OCI-LY3 (cell line): ENCODE measurements at regions not wholly inside any gene's neighbourhood (a gene's known extent, or its start where the extent isn't known, plus 50 kb on each side); places are given as distances from the start of the nearest gene placed in this dataset.

Source experiments
- EZH2phosphoT487 ChIP-seq: fragments of 200-600 bp; shearing (Covaris generic); IDR thresholded peaks from 2 replicates; pipeline ENCODE4 v1.6.1; 2018; ENCODE audit warnings: antibody characterized with exemption, mixed run types, low read depth
- TF ChIP-seq, protein P1 (sequence below): fragments of 200-600, 300-600 bp; sonication (generic); IDR thresholded peaks from 2 replicates; pipeline ENCODE4 v1.5.1; 2014; ENCODE audit warnings: antibody characterized with exemption, low read length, low read depth

DNA sequence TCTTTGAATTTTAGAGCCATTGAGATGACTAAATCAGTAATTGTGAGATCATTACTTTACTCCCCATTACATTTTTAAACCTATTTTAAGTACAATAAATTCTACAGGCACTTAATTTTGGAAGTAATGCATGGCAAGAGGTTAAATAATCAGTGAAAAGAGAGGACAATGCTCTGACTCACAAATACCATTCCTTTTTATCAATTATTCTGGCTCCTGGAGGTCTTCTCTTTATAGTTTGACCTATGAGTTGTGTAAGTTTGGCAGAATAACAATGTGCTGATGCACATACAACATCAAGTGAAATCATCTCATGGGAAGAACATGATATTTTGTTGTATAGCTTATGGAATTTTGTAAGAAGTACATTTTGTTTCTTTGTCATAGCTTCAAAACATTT is 166.7 kb downstream of the TMTC3 start:
- TF ChIP-seq, protein P1, sequence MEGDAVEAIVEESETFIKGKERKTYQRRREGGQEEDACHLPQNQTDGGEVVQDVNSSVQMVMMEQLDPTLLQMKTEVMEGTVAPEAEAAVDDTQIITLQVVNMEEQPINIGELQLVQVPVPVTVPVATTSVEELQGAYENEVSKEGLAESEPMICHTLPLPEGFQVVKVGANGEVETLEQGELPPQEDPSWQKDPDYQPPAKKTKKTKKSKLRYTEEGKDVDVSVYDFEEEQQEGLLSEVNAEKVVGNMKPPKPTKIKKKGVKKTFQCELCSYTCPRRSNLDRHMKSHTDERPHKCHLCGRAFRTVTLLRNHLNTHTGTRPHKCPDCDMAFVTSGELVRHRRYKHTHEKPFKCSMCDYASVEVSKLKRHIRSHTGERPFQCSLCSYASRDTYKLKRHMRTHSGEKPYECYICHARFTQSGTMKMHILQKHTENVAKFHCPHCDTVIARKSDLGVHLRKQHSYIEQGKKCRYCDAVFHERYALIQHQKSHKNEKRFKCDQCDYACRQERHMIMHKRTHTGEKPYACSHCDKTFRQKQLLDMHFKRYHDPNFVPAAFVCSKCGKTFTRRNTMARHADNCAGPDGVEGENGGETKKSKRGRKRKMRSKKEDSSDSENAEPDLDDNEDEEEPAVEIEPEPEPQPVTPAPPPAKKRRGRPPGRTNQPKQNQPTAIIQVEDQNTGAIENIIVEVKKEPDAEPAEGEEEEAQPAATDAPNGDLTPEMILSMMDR: no peak
- no peak for TF ChIP-seq EZH2phosphoT487
